SK-N-SH (cell line): ENCODE measurements at regions not wholly inside any gene's neighbourhood (a gene's known extent, or its start where the extent isn't known, plus 50 kb on each side); places are given as distances from the start of the nearest gene placed in this dataset.

Source experiments
- MXI1 ChIP-seq: IDR thresholded peaks from 2 replicates; pipeline ENCODE4 v1.6.1; 2012; ENCODE audit warnings: mild to moderate bottlenecking, low read depth, low read length, improper control_type of control experiment
- NFIC ChIP-seq: IDR thresholded peaks from 2 replicates; pipeline ENCODE4 v1.4.0; 2012; ENCODE audit warnings: borderline replicate concordance
- NRF1 ChIP-seq: IDR thresholded peaks from 2 replicates; pipeline ENCODE4 v1.6.1; 2012; ENCODE audit warnings: low read depth, mild to moderate bottlenecking, low read length
- SIN3A ChIP-seq: IDR thresholded peaks from 2 replicates; pipeline ENCODE4 v1.6.1; 2012; ENCODE audit warnings: low read depth, mild to moderate bottlenecking, low read length, moderate library complexity, borderline replicate concordance
- YY1 ChIP-seq: IDR thresholded peaks from 2 replicates; pipeline ENCODE4 v1.4.0; 2012; ENCODE audit warnings: low read depth, mild to moderate bottlenecking
- TF ChIP-seq, protein P1 (sequence below): IDR thresholded peaks from 2 replicates; pipeline ENCODE4 v1.4.0; 2012; ENCODE audit warnings: low read depth
- TF ChIP-seq, protein P2 (sequence below): fragments of 200-600 bp; sonication (generic); IDR thresholded peaks from 2 replicates; pipeline ENCODE4 v1.6.1; 2017; ENCODE audit warnings: antibody characterized with exemption, mild to moderate bottlenecking, moderate library complexity

DNA sequence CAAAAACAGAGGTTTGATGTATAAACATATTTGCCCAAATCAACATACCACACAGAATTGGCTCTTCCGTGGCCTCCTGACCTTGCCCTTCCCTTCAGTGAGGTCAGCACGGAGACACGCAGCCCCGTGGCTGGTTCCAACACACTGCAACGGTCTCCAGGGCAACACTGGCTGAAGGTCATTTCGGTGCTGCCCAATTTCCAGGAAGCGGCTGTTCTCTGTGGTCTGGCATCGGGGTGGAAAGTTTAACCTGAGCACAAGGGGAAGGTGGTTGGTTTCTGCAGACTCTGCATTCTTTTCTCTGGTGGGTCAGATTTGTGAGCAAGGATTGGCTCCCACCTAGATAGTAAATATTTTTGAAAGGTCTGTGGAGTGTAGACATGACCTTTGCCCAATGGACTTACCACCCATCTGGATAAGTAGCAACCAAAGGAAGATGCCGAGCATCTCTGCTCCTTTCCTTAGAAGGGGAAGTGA lies 177.6 kb upstream of the PHACTR1 start:
- TF ChIP-seq MXI1 (no peak), YY1 (no peak), NFIC (no peak), NRF1 (no peak), SIN3A (no peak)
- TF ChIP-seq, protein P1, sequence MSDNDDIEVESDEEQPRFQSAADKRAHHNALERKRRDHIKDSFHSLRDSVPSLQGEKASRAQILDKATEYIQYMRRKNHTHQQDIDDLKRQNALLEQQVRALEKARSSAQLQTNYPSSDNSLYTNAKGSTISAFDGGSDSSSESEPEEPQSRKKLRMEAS, result no peak
- TF ChIP-seq, protein P2, sequence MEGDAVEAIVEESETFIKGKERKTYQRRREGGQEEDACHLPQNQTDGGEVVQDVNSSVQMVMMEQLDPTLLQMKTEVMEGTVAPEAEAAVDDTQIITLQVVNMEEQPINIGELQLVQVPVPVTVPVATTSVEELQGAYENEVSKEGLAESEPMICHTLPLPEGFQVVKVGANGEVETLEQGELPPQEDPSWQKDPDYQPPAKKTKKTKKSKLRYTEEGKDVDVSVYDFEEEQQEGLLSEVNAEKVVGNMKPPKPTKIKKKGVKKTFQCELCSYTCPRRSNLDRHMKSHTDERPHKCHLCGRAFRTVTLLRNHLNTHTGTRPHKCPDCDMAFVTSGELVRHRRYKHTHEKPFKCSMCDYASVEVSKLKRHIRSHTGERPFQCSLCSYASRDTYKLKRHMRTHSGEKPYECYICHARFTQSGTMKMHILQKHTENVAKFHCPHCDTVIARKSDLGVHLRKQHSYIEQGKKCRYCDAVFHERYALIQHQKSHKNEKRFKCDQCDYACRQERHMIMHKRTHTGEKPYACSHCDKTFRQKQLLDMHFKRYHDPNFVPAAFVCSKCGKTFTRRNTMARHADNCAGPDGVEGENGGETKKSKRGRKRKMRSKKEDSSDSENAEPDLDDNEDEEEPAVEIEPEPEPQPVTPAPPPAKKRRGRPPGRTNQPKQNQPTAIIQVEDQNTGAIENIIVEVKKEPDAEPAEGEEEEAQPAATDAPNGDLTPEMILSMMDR, result no peak
